Endodermal cell (in vitro differentiated cells): ENCODE measurements at regions not wholly inside any gene's neighbourhood (a gene's known extent, or its start where the extent isn't known, plus 50 kb on each side); places are given as distances from the start of the nearest gene placed in this dataset.

Experiments used
- DNase-seq: peaks from one replicate; pipeline ENCODE4 v3.0.0-alpha.2; 2017
- H3K27ac ChIP-seq: 2 replicates; pipeline ENCODE4 v1.5.1; 2013; ENCODE audit warnings: mild to moderate bottlenecking, low read depth, low read length, moderate library complexity
- H3K27me3 ChIP-seq: 2 replicates; pipeline ENCODE4 v1.6.1; 2013; ENCODE audit warnings: mild to moderate bottlenecking, low read length, moderate library complexity; ENCODE audit not compliant: insufficient read depth, control insufficient read depth, poor library complexity, severe bottlenecking
- H3K36me3 ChIP-seq: 2 replicates; pipeline ENCODE4 v1.7.0; 2013; ENCODE audit warnings: mild to moderate bottlenecking, low read length, moderate library complexity; ENCODE audit not compliant: control insufficient read depth, insufficient read depth
- H3K4me1 ChIP-seq: one replicate; pipeline ENCODE4 v1.7.0; 2013; ENCODE audit warnings: low read length; ENCODE audit not compliant: control insufficient read depth, insufficient read depth
- H3K4me3 ChIP-seq: 2 replicates; pipeline ENCODE4 v1.5.1; 2013; ENCODE audit warnings: mild to moderate bottlenecking, low read length, moderate library complexity
- H3K9ac ChIP-seq: 2 replicates; pipeline ENCODE4 v1.6.1; 2013; ENCODE audit warnings: mild to moderate bottlenecking, low read length, moderate library complexity; ENCODE audit not compliant: poor library complexity, severe bottlenecking; ENCODE audit errors: extremely low read depth
- H3K9me3 ChIP-seq: 2 replicates; pipeline ENCODE4 v1.6.1; 2013; ENCODE audit warnings: mild to moderate bottlenecking, low read length, moderate library complexity; ENCODE audit not compliant: control insufficient read depth
- H3K27ac Mint-ChIP-seq: 2 replicates; pipeline ENCODE4 v1.8.0; 2020; ENCODE audit warnings: mixed read lengths
- H3K27me3 Mint-ChIP-seq: 2 replicates; pipeline ENCODE4 v1.8.0; 2021; ENCODE audit warnings: mild to moderate bottlenecking, mixed read lengths; ENCODE audit not compliant: insufficient read depth
- H3K36me3 Mint-ChIP-seq: 2 replicates; pipeline ENCODE4 v1.8.0; 2020; ENCODE audit warnings: low read depth, mixed read lengths
- H3K4me1 Mint-ChIP-seq: 2 replicates; pipeline ENCODE4 v1.8.0; 2020; ENCODE audit warnings: mixed read lengths
- H3K4me3 Mint-ChIP-seq: 2 replicates; pipeline ENCODE4 v1.8.0; 2020; ENCODE audit warnings: mild to moderate bottlenecking, moderate library complexity, mixed read lengths
- H3K9me3 Mint-ChIP-seq: 2 replicates; pipeline ENCODE4 v1.8.0; 2020; ENCODE audit warnings: mild to moderate bottlenecking, mixed read lengths
- CTCF ChIP-seq: fragments of 200-600 bp; sonication (generic); conservative IDR thresholded peaks from 2 replicates; pipeline ENCODE4 v1.5.0; 2021; ENCODE audit warnings: antibody characterized with exemption, mild to moderate bottlenecking
- WGBS, 2 experiments: methylation state at CpG; one replicate each; pipeline versions ENCODE4 v1.1.5 to v1.1.7; 2013; ENCODE audit warnings: missing lambda C conversion rate in 2 of 2, mixed read lengths in 1 of 2; ENCODE audit not compliant: insufficient coverage in 1 of 2, insufficient read length in 1 of 2; 5-methylcytosine and 5-hydroxymethylcytosine counted together

GRCh38 chr6:68313911-68314310 is 321.2 kb upstream of the ADGRB3 start:
- Mint-ChIP-seq H3K27me3 (no peaks in the 10 kb centered on the region), H3K36me3 (no peaks in the 10 kb centered on the region), H3K27ac (no peak overlapping the region), H3K9me3 (no peaks in the 10 kb centered on the region), H3K4me1 (peaks cover 4% of the 10 kb centered on the region), H3K4me3 (no peak overlapping the region)
- Histone ChIP-seq H3K36me3 (no peaks in the 10 kb centered on the region), H3K4me3 (no peak overlapping the region), H3K9ac (no peak overlapping the region), H3K4me1 (no peaks in the 10 kb centered on the region), H3K27ac (no peak overlapping the region), H3K27me3 (no peaks in the 10 kb centered on the region), H3K9me3 (no peaks in the 10 kb centered on the region)
- TF ChIP-seq CTCF: peak; percentile 76
- 96% methylated on average over 1 of the region's 1 CpG; no CpG with 5 or more reads in 1 of the 2 experiments for WGBS, 2 experiments
- peak; percentile 35 for DNase-seq

- Mint-ChIP-seq H3K4me1 (no peaks in the 10 kb centered on the region), H3K27ac (no peak overlapping the region), H3K36me3 (no peaks in the 10 kb centered on the region), H3K9me3 (peaks cover 11% of the 10 kb centered on the region), H3K4me3 (no peak overlapping the region), H3K27me3 (no peaks in the 10 kb centered on the region)
- Histone ChIP-seq H3K9ac (no peak overlapping the region), H3K27ac (no peak overlapping the region), H3K4me1 (no peaks in the 10 kb centered on the region), H3K27me3 (no peaks in the 10 kb centered on the region), H3K9me3 (peaks cover 8% of the 10 kb centered on the region), H3K36me3 (no peaks in the 10 kb centered on the region), H3K4me3 (no peak overlapping the region)
- DNase-seq: no peak
- no peak for TF ChIP-seq CTCF
- WGBS, 2 experiments: 100% methylated on average over 1 of the region's 1 CpG; no CpG with 5 or more reads in 1 of the 2 experiments
Measured at GRCh38 chr6:68307301-68307700, 327.8 kb upstream of the ADGRB3 start.

- Histone ChIP-seq H3K4me3 (no peak overlapping the region), H3K9me3 (peaks cover 15% of the 10 kb centered on the region), H3K4me1 (peaks cover 5% of the 10 kb centered on the region), H3K27me3 (no peaks in the 10 kb centered on the region), H3K9ac (no peak overlapping the region), H3K36me3 (no peaks in the 10 kb centered on the region), H3K27ac (no peak overlapping the region)
- no peak for TF ChIP-seq CTCF
- H3K4me3 Mint-ChIP-seq: no peak overlapping the region
- no peaks in the 10 kb centered on the region for H3K27me3 Mint-ChIP-seq
- H3K4me1 Mint-ChIP-seq: peaks cover 13% of the 10 kb centered on the region
- no peak overlapping the region for H3K27ac Mint-ChIP-seq
- no peak for DNase-seq
- H3K9me3 Mint-ChIP-seq: peaks cover 16% of the 10 kb centered on the region
- peaks cover 5% of the 10 kb centered on the region for H3K36me3 Mint-ChIP-seq
Measured at GRCh38 chr6:68296126-68296525, 339.0 kb upstream of the ADGRB3 start.
